ENCODE measurements at regions not wholly inside any gene's neighbourhood (a gene's known extent, or its start where the extent isn't known, plus 50 kb on each side); places are given as distances from the start of the nearest gene placed in this dataset.

DNA sequence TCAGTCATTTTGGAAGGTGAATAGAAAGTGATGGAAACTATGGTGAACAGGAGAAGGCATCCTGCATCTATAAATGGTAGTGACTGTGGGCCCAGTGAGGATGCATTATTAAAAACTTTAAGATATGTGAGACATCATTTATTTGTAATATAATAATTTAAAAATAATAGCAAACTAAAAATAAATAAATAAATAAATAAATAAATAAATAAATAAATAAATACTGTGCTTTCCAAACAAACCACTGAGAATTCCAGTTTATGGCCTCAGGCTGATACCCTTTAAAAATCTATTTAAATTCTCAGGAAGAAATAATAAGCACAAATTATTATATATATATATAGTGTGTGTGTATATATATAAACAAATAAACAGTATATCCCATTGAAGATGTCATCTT lies 248.0 kb upstream of the DCAF8L1 start:
- no peak for ATAC-seq

DNA sequence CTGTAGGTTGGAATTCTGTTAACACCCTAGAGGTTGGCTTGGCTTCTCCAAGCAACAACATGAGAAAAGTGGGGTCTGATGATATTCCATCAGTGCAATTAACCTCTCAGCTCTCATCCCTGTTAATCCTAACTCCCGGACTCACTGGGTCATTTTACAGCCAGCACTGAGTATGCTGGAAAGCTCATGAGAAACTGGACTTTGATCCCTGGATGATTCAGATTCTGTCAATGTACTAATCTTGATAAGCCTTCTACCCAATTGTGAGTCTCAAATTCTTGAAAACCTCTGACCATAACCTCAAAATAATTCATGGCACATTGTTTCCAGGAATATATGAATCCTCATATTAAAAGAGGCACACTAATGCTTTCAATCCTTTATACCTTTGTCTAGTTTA lies 244.3 kb upstream of the DCAF8L1 start:
- no peak overlapping the region for H2AFZ ChIP-seq (ENCODE audit: low read length)
- POLR2A ChIA-PET: no interaction called here
- intact Hi-C loops (cut with micrococcal nuclease; ENCODE audit: unreplicated experiment) (no loop called here), in situ Hi-C loops (cut with HindIII; ENCODE audit: extremely low pct_ligation_motif_present, low pct_unique_long_range_greater_than_20kb) (no loop called here)
- H3K9ac ChIP-seq (ENCODE audit: insufficient read depth, low read depth, low read length): no peak overlapping the region
- no TSS peak for BruUV-seq (replicated peaks)
- H3K36me3 ChIP-seq (replicated peaks in 1 of 2; ENCODE audit: control insufficient read depth in 1 of 2, insufficient read depth in 2 of 2, low read length in 2 of 2): no peaks in the 10 kb centered on the region
- no peaks in the 10 kb centered on the region for H3K4me1 ChIP-seq (ENCODE audit: insufficient read depth, low read length)
- H3K4me2 ChIP-seq (ENCODE audit: low read depth, low read length): no peak overlapping the region
- CTCF ChIA-PET (ENCODE audit: low intra/inter-chr PET ratio, low total read pairs): no interaction called here
- FAIRE-seq (no peak), DNase-seq (ENCODE audit: low spot score) (peak; percentile 5), ATAC-seq (no peak)
- H3K4me3 ChIP-seq (replicated peaks in 1 of 3; ENCODE audit: insufficient read depth in 1 of 3, low read depth in 2 of 3, low read length in 3 of 3): no peak overlapping the region
- no peaks in the 10 kb centered on the region for H4K20me1 ChIP-seq (ENCODE audit: insufficient read depth, low read length)
- H3K79me2 ChIP-seq (ENCODE audit: insufficient read depth, low read length): no peaks in the 10 kb centered on the region
- TF ChIP-seq, protein P1, sequence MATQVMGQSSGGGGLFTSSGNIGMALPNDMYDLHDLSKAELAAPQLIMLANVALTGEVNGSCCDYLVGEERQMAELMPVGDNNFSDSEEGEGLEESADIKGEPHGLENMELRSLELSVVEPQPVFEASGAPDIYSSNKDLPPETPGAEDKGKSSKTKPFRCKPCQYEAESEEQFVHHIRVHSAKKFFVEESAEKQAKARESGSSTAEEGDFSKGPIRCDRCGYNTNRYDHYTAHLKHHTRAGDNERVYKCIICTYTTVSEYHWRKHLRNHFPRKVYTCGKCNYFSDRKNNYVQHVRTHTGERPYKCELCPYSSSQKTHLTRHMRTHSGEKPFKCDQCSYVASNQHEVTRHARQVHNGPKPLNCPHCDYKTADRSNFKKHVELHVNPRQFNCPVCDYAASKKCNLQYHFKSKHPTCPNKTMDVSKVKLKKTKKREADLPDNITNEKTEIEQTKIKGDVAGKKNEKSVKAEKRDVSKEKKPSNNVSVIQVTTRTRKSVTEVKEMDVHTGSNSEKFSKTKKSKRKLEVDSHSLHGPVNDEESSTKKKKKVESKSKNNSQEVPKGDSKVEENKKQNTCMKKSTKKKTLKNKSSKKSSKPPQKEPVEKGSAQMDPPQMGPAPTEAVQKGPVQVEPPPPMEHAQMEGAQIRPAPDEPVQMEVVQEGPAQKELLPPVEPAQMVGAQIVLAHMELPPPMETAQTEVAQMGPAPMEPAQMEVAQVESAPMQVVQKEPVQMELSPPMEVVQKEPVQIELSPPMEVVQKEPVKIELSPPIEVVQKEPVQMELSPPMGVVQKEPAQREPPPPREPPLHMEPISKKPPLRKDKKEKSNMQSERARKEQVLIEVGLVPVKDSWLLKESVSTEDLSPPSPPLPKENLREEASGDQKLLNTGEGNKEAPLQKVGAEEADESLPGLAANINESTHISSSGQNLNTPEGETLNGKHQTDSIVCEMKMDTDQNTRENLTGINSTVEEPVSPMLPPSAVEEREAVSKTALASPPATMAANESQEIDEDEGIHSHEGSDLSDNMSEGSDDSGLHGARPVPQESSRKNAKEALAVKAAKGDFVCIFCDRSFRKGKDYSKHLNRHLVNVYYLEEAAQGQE (IDR thresholded peaks at IDR 0.05; ENCODE audit: borderline replicate concordance in 1 of 2, low read depth in 1 of 2, low read length in 2 of 2): 0 out of 4 replicates have a peak, but pooled peaks of 1 of the 2 experiments have one; percentile 34
- no peak for TF ChIP-seq KDM2A (CRISPR knock-in tag; IDR thresholded peaks at IDR 0.05; ENCODE audit: borderline replicate concordance, low read depth)
- H3K9me3 ChIP-seq (ENCODE audit: low read length): no peaks in the 10 kb centered on the region
- no peak overlapping the region for H3K27ac ChIP-seq (ENCODE audit: extremely low read length, insufficient read depth, low read length)
- no CpG with 5 or more reads among the region's 1 CpG for WGBS (ENCODE audit: low lambda C conversion rate)
- no peaks in the 10 kb centered on the region for H3K27me3 ChIP-seq (ENCODE audit: control insufficient read depth in 1 of 2, insufficient read depth in 2 of 2, low read length in 2 of 2)

More for the DNA sequence above, 248.0 kb upstream of the DCAF8L1 start:
- no peak for FAIRE-seq
- H3K36me3 ChIP-seq (replicated peaks in 1 of 2; ENCODE audit: control insufficient read depth in 1 of 2, insufficient read depth in 2 of 2, low read length in 2 of 2): no peaks in the 10 kb centered on the region
- no TSS peak for BruUV-seq (replicated peaks)
- H3K9me3 ChIP-seq (ENCODE audit: low read length): no peaks in the 10 kb centered on the region
- no peak for DNase-seq (ENCODE audit: low spot score)
- H2AFZ ChIP-seq (ENCODE audit: low read length): no peak overlapping the region
- H3K9ac ChIP-seq (ENCODE audit: insufficient read depth, low read depth, low read length): no peak overlapping the region
- in situ Hi-C loops (cut with HindIII; ENCODE audit: extremely low pct_ligation_motif_present, low pct_unique_long_range_greater_than_20kb) (no loop called here), intact Hi-C loops (cut with micrococcal nuclease; ENCODE audit: unreplicated experiment) (no loop called here)
- ChIA-PET CTCF (ENCODE audit: low intra/inter-chr PET ratio, low total read pairs) (no interaction called here), POLR2A (no interaction called here)
- H4K20me1 ChIP-seq (ENCODE audit: insufficient read depth, low read length): no peaks in the 10 kb centered on the region
- H3K27me3 ChIP-seq (ENCODE audit: control insufficient read depth in 1 of 2, insufficient read depth in 2 of 2, low read length in 2 of 2): no peaks in the 10 kb centered on the region
- no peaks in the 10 kb centered on the region for H3K4me1 ChIP-seq (ENCODE audit: insufficient read depth, low read length)
- H3K27ac ChIP-seq (ENCODE audit: extremely low read length, insufficient read depth, low read length): no peak overlapping the region
- H3K79me2 ChIP-seq (ENCODE audit: insufficient read depth, low read length): no peaks in the 10 kb centered on the region
- TF ChIP-seq NFE2 (CRISPR knock-in tag; IDR thresholded peaks at IDR 0.05) (no peak), NPAS2 (CRISPR knock-in tag; IDR thresholded peaks at IDR 0.05; ENCODE audit: borderline replicate concordance) (no peak), ARID2 (CRISPR knock-in tag; IDR thresholded peaks at IDR 0.05; ENCODE audit: borderline replicate concordance) (no peak)
- TF ChIP-seq, protein P2, sequence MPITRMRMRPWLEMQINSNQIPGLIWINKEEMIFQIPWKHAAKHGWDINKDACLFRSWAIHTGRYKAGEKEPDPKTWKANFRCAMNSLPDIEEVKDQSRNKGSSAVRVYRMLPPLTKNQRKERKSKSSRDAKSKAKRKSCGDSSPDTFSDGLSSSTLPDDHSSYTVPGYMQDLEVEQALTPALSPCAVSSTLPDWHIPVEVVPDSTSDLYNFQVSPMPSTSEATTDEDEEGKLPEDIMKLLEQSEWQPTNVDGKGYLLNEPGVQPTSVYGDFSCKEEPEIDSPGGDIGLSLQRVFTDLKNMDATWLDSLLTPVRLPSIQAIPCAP (CRISPR knock-in tag; IDR thresholded peaks at IDR 0.05; ENCODE audit: low read depth): no peak
- no peak overlapping the region for H3K4me2 ChIP-seq (ENCODE audit: low read depth, low read length)
- H3K4me3 ChIP-seq (replicated peaks in 1 of 3; ENCODE audit: insufficient read depth in 1 of 3, low read depth in 2 of 3, low read length in 3 of 3): no peak overlapping the region
